Stimulated activated CD4-positive, alpha-beta T cell treated with anti-CD3 and anti-CD28 coated beads, Interleukin-4, amount 100 ng/mL, for 1 hour (primary cell): ENCODE measurements at regions not wholly inside any gene's neighbourhood (a gene's known extent, or its start where the extent isn't known, plus 50 kb on each side); places are given as distances from the start of the nearest gene placed in this dataset.
"Not testable (repeated sequence)": the region's sequence is repeated elsewhere in the genome, so short reads cannot be mapped to it uniquely, and the experiment has no call there.

Experiments
- DNase-seq: peaks from one replicate; pipeline ENCODE4 v3.0.0-alpha.2; 2020

- no peak for DNase-seq
Observed at GRCh38 chr16:60763869-60764268, 1272.4 kb downstream of the CDH8 start.

GRCh38 chr16:60755907-60756306, 1280.3 kb downstream of the CDH8 start:
- no peak for DNase-seq

- DNase-seq = no peak
Observed at GRCh38 chr16:60748366-60748765, 1287.9 kb downstream of the CDH8 start.

GRCh38 chr16:60744198-60744597, 1292.0 kb downstream of the CDH8 start:
- no peak for DNase-seq

DNA sequence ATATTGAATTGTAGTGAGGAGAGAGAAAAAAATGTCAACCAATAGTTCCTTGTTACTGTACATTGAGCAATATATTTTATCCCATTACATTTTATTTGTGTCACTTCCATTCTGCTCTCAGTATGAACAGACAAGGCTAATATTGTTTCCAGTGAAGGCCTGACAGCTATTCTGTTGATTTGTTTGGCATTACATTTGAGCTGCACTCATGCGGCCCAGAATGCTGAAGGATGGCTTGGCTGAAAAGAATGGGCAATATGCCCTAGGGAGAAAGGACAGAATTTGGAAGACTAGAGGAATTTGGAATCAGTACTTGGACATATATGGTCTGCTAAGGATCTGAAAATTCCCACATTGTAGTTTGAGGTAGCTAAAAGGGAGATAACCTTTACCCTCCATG, 1294.4 kb downstream of the CDH8 start:
- no peak for DNase-seq

DNA sequence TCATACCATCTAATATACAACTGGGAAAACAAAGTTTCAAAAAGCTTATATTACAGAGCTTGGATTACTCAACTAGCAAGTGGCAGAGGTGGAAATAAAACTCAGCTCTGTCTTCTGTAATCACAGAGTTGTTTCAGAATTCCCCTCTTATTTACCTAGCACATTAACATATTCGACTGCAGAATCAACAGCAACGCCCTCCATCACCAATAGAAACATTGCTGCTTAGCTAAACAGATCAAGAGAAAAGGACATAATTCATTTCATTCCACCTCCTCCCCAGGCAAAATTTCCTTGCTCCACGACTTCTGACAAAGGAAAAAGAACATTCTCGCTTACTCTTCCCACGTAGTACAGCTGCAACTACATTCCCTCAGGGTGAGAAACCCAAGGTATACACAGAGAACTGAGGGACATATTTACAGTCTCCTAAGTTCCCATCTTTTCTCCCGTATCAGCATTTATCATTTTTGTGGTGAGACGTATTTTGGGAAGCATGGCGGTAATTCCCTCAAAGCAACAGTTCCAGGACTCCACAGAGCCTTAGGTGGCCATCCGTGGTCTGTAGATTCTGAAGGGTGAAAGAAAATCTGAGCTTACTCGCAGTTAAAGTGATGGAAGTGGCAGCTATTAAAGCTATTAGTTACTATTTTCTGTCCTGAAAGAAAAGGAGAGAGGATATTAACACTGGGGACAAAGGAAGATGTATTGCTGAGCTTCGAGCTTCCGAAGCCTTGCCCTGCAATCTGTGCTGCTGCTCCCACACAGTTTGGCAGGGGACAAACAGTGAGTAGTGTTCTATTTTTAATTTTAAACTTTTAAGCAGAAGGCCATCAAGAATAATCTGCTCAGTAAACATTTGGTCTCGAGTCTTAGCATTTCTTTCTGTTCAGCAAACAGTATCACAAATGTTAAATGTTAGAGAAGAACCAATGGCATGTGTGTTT, 1296.2 kb downstream of the CDH8 start:
- DNase-seq = no peak

GRCh38 chr16:60731329-60732050, 1304.7 kb downstream of the CDH8 start:
- DNase-seq = no peak

DNA sequence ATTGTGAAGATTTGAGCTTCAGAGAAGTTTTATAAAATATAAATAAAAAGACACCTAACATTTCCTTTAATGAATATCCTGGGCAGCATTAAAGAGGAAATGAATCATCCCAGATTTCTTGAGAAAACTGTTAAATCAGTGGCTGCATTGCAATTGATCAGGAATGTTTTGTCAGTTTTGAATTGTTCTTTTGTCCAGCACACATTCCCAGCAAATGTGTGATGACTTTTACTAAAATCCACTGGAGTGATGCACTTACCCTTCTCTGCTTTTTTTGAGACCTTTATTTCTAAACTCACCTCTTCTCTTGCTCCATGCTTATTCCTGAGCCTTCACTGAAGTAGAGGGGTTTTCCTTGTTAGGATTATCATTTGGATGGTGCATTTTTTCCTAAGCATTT, 1307.2 kb downstream of the CDH8 start:
- DNase-seq = no peak

DNA sequence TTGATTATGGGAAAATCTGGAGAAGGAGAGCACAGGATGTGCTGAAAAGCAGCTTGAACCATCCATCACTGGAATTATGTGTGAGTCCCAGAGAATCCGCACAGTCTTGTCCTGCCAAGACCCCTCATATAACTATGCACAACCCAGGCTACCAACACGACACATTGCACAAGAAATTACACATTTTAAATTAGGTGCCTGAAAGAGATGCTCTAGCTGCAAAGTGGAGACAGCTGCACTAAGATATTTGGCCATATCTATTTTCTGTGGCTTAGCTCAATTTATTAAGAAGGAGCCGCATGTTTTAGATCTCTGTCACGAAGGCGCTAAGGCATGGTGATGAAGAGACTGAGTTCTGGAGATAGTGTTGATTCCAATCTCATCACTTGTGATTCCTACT, 1308.4 kb downstream of the CDH8 start:
- DNase-seq = no peak

DNA sequence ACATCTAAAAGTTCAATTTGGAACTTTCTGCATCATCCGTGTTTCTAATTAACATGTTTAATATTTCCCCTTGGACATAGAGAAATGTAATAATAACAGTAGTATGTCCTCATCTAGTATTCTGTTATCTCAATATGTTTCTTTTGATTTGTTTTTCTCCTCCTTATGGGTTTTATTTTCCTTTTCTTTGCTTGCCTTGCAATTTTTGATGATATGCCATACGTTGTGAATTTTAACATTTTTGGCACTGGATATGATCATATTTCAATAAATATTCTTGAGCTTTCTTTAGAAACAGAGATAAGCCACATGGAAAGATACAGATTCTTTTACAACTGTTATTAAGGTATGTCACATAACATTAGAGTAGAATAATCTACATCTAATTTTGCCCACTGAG, 1316.2 kb downstream of the CDH8 start:
- DNase-seq = no peak

GRCh38 chr16:60717808-60718207, 1318.4 kb downstream of the CDH8 start:
- DNase-seq = no peak

DNA sequence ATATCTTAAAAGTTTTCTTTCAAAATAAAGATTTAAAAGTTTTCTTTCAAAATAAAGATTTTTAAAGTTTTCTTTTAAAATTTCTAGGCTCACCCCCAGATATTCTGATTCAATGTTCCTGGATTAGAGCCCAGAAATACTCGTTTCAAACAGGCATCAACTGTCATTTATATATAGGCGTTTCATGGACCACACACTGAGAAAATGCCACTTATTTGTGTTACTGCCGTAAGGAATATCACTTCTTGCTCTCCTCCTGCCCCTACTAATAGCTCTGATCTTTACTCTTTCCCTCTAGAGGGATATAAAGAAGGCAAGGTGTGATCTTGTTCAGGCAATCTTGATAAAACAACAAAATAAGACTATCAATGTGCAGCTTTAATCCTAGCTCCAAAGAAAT, 1324.1 kb downstream of the CDH8 start:
- no peak for DNase-seq

DNA sequence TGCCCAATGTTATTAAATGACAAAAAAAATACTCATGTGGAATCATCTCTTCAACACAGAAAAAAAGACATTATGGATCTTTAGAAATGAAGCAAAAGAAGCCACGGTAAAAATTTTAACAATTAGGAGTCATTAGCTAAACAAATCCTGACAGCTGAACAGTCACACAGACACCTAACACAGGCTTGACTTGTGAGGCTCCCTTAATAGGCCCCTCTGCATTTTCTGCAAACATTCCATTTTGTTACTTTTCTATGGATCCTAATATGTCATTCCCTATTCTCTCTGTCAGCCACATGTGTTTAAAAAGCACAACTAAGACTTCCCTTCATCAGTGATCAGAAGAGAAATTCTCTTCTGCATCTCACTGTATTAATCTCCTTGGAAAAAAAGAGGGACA, 1331.5 kb downstream of the CDH8 start:
- DNase-seq = no peak

- no peak for DNase-seq
Observed at GRCh38 chr16:60703096-60703495, 1333.1 kb downstream of the CDH8 start.

DNA sequence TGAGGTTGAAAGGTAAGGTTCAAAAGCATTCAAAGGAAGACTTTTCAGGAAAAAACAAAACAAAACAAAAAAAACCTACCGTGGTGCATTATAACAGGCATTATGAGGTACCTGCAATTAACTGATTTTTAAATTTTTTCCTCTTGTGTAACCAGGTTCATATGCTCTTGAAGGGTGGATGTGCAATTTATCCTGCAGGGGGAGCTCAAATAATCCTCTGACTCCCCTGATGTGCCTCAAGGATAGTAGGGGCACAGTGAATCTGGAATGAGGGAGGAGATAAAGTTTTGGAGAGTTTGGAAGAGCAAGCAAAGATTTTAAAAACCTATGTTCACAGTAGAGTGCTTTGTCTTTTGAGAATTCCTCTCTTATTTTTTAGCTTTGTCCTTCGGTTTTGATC, 1349.4 kb downstream of the CDH8 start:
- DNase-seq = no peak

- DNase-seq = no peak
Observed at GRCh38 chr16:60684002-60684401, 1352.2 kb downstream of the CDH8 start.

GRCh38 chr16:60682219-60682618, 1354.0 kb downstream of the CDH8 start:
- no peak for DNase-seq

DNA sequence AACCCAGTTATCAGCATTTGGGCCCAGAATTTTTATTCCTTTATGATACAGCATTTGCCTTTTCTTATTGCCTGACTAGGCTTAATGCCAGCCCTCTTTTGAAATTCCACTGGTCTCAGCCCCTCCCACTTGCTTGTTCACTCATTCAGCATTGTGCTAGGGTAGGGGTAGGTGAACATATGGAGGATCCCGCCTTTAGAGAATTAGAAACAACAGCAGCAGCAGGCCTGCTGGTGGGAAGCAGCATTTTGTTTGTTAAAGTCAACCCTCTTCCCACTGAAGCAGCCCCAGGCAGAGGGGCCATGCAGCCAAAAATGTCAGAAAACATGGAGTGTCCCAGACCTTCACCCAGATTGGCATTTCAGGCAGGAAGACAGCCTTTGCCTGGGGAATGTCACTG, 1355.2 kb downstream of the CDH8 start:
- DNase-seq = no peak

DNA sequence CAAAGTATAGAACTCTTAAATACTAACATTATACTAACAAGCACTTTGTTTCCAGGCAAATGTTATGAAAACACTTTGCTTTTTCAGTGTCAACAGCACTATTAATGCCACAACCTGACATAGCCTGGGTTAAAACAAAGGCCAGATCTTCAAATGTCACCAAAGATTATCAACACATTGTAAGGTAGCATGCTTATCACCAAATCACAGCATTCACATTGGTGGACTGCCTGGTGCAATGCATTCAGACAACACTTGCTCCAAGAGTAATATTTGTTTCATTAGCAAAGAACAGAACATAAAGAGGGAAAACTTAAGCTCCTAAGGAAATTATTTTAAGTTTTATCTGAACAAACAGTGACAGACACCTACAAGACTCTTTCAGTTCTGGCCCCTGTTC, 1361.2 kb downstream of the CDH8 start:
- DNase-seq = no peak

DNA sequence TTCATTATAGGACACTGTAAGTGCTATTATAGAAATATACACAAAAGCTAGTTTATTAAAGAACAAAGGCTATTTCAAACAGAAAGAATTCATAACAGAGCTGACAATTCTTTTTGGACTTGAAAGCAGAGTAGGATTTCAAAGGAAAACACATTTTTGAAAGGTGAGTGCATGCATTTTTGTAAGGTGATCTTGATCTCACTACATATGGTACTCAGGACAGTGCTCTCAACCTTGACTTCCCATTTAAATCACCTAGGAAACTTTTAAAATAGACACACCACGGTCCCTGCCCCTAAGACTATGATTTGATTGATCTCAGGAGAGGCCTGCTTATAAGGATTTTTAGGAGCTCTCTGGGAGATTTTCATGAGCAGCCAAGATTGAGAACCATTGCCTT, 1362.0 kb downstream of the CDH8 start:
- no peak for DNase-seq

DNA sequence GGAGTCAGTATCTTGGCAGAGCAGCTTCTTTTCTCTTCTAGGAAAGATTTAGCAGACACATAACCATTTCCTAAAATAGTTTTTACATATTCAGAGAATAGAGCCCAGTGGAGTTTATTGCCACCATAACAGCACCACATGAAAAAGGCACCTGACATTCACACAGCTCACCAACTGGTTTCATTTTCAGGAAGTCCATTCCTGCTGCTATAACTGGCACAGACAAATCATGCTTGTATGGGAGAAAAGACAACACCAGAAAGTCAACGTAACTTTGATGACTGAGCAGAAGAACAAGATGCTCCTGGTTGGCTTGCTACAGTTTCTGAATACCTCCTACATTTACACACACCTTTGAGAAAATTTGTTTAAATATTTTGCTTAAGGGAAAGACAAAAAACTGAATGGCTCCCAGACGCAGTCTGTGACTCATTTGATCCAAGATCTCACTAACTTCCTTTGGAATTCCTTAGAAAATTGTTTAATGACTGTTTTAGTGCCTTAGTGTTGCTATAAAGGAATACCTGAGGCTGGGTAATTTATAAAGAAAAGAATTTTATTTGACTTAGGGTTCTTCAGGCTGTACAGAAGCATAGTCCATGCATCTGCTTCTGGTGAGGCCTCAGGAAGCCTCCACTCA, 1380.6 kb downstream of the CDH8 start:
- no peak for DNase-seq

- no peak for DNase-seq
Observed at GRCh38 chr16:60651346-60651745, 1384.9 kb downstream of the CDH8 start.

DNA sequence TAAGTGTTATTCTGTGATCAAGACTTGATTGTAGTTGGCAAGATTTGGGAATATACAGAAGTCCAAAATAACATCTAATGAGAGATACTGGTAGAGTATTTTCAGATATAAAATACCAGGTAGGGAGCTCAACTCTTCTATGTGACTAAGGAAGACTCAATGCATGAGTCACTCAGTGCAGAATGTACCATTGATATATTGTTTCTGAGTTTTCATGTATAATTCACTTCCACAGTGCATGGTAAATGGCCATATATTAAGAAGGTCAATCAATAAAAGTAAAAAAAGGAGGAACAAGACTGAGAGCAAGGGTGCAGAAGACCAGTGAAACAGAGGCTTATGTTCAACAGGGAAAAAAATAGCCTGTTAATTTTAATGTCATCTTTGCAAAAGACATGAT, 1387.9 kb downstream of the CDH8 start:
- DNase-seq = no peak

- DNase-seq = not testable (repeated sequence)
Observed at GRCh38 chr16:60647388-60647787, 1388.8 kb downstream of the CDH8 start.
